Large intestine (tissue), 3 donors: ENCODE measurements at regions not wholly inside any gene's neighbourhood (a gene's known extent, or its start where the extent isn't known, plus 50 kb on each side); places are given as distances from the start of the nearest gene placed in this dataset.

Experiments
- DNase-seq, 2 donors: peaks; one replicate each; pipeline versions ENCODE4 v3.0.0 to v3.0.0-alpha.2; 2013
- H3K27ac ChIP-seq: one replicate; pipeline ENCODE4 v1.5.1; 2013; ENCODE audit warnings: low read length
- H3K27me3 ChIP-seq: 2 replicates; pipeline ENCODE4 v1.6.1; 2013; ENCODE audit warnings: low read length; ENCODE audit not compliant: control insufficient read depth, insufficient read depth
- H3K36me3 ChIP-seq: 2 replicates; pipeline ENCODE4 v1.6.1; 2013; ENCODE audit warnings: low read length; ENCODE audit not compliant: control insufficient read depth, insufficient read depth
- H3K4me1 ChIP-seq: one replicate; pipeline ENCODE4 v1.6.1; 2013; ENCODE audit warnings: low read length; ENCODE audit not compliant: control insufficient read depth, insufficient read depth
- H3K4me3 ChIP-seq: one replicate; pipeline ENCODE4 v1.5.1; 2013; ENCODE audit warnings: low read length
- H3K9me3 ChIP-seq: one replicate; pipeline ENCODE4 v1.6.1; 2013; ENCODE audit warnings: mild to moderate bottlenecking, low read depth, low read length, moderate library complexity; ENCODE audit not compliant: control insufficient read depth
- WGBS: methylation state at CpG from one replicate; pipeline ENCODE4 v1.1.5; 2013; ENCODE audit warnings: low lambda C conversion rate; ENCODE audit not compliant: insufficient coverage; 5-methylcytosine and 5-hydroxymethylcytosine counted together

GRCh38 chr2:136411946-136412345 lies 294.0 kb upstream of the CXCR4 start:
- no peaks in the 10 kb centered on the region for H3K4me1 ChIP-seq
- H3K9me3 ChIP-seq = no peaks in the 10 kb centered on the region
- H3K36me3 ChIP-seq = no peaks in the 10 kb centered on the region
- H3K27ac ChIP-seq = no peak overlapping the region
- no peak for DNase-seq
- no peak overlapping the region for H3K4me3 ChIP-seq
- peaks cover 9% of the 10 kb centered on the region for H3K27me3 ChIP-seq
- no CpG with 5 or more reads among the region's 1 CpG for WGBS

- DNase-seq = no peak
- Histone ChIP-seq H3K36me3 (no peaks in the 10 kb centered on the region), H3K27me3 (peaks cover 15% of the 10 kb centered on the region), H3K27ac (no peak overlapping the region), H3K4me3 (no peak overlapping the region), H3K4me1 (no peaks in the 10 kb centered on the region), H3K9me3 (no peaks in the 10 kb centered on the region)
- WGBS = 100% methylated on average over 1 of the region's 6 CpGs
Measured at GRCh38 chr2:136410673-136411072, 292.7 kb upstream of the CXCR4 start.

- no CpG with 5 or more reads among the region's 3 CpGs for whole genome bisulfite sequencing
- Histone ChIP-seq H3K27ac (no peak overlapping the region), H3K4me3 (no peak overlapping the region), H3K27me3 (peaks cover 15% of the 10 kb centered on the region), H3K4me1 (no peaks in the 10 kb centered on the region), H3K9me3 (no peaks in the 10 kb centered on the region), H3K36me3 (no peaks in the 10 kb centered on the region)
- DNase-seq = no peak
Measured at GRCh38 chr2:136408795-136409194, 290.8 kb upstream of the CXCR4 start.

GRCh38 chr2:136407952-136408318 lies 290.0 kb upstream of the CXCR4 start:
- no CpG with 5 or more reads among the region's 8 CpGs for WGBS
- H3K27me3 ChIP-seq = peaks cover 15% of the 10 kb centered on the region

GRCh38 chr2:136407117-136407951 lies 289.4 kb upstream of the CXCR4 start:
- Histone ChIP-seq H3K27me3 (peaks cover 15% of the 10 kb centered on the region), H3K4me3 (no peak overlapping the region), H3K4me1 (no peaks in the 10 kb centered on the region), H3K36me3 (no peaks in the 10 kb centered on the region), H3K27ac (no peak overlapping the region), H3K9me3 (no peaks in the 10 kb centered on the region)
- WGBS = 70% methylated on average over 2 of the region's 8 CpGs
- no peak for DNase-seq

More at GRCh38 chr2:136407952-136408318, 290.0 kb upstream of the CXCR4 start:
- Histone ChIP-seq H3K36me3 (no peaks in the 10 kb centered on the region), H3K4me3 (no peak overlapping the region), H3K4me1 (no peaks in the 10 kb centered on the region), H3K9me3 (no peaks in the 10 kb centered on the region), H3K27ac (no peak overlapping the region)
- DNase-seq = no peak

GRCh38 chr2:136404925-136405324 lies 287.0 kb upstream of the CXCR4 start:
- Histone ChIP-seq H3K4me3 (no peak overlapping the region), H3K27ac (no peak overlapping the region), H3K27me3 (peaks cover 12% of the 10 kb centered on the region), H3K36me3 (no peaks in the 10 kb centered on the region), H3K9me3 (no peaks in the 10 kb centered on the region), H3K4me1 (no peaks in the 10 kb centered on the region)
- no peak for DNase-seq
- no CpG with 5 or more reads among the region's 4 CpGs for WGBS

GRCh38 chr2:136404176-136404575 lies 286.2 kb upstream of the CXCR4 start:
- no peak for DNase-seq
- Histone ChIP-seq H3K4me1 (no peaks in the 10 kb centered on the region), H3K9me3 (no peaks in the 10 kb centered on the region)

GRCh38 chr2:136402281-136402680 lies 284.3 kb upstream of the CXCR4 start:
- no peaks in the 10 kb centered on the region for H3K36me3 ChIP-seq
- no CpG with 5 or more reads among the region's 6 CpGs for WGBS
- no peaks in the 10 kb centered on the region for H3K4me1 ChIP-seq
- H3K4me3 ChIP-seq = no peak overlapping the region
- H3K27ac ChIP-seq = no peak overlapping the region
- no peaks in the 10 kb centered on the region for H3K9me3 ChIP-seq
- DNase-seq = no peak
- H3K27me3 ChIP-seq = peaks cover 7% of the 10 kb centered on the region

More at GRCh38 chr2:136404176-136404575, 286.2 kb upstream of the CXCR4 start:
- H3K36me3 ChIP-seq = no peaks in the 10 kb centered on the region
- H3K27me3 ChIP-seq = peaks cover 11% of the 10 kb centered on the region
- no peak overlapping the region for H3K4me3 ChIP-seq
- no peak overlapping the region for H3K27ac ChIP-seq

GRCh38 chr2:136399667-136400289 lies 281.8 kb upstream of the CXCR4 start:
- no peaks in the 10 kb centered on the region for H3K4me1 ChIP-seq
- no peaks in the 10 kb centered on the region for H3K9me3 ChIP-seq
- no peaks in the 10 kb centered on the region for H3K27me3 ChIP-seq
- no peak overlapping the region for H3K4me3 ChIP-seq
- WGBS = no CpG with 5 or more reads among the region's 6 CpGs
- no peak for DNase-seq
- no peaks in the 10 kb centered on the region for H3K36me3 ChIP-seq
- no peak overlapping the region for H3K27ac ChIP-seq

- no peak overlapping the region for H3K27ac ChIP-seq
- H3K36me3 ChIP-seq = no peaks in the 10 kb centered on the region
- H3K9me3 ChIP-seq = no peaks in the 10 kb centered on the region
- H3K27me3 ChIP-seq = no peaks in the 10 kb centered on the region
- WGBS = no CpG with 5 or more reads among the region's 2 CpGs
- H3K4me3 ChIP-seq = no peak overlapping the region
- DNase-seq = no peak
- no peaks in the 10 kb centered on the region for H3K4me1 ChIP-seq
Measured at GRCh38 chr2:136395582-136395981, 277.6 kb upstream of the CXCR4 start.
